Activated gamma-delta T cell (primary cell): ENCODE measurements at regions not wholly inside any gene's neighbourhood (a gene's known extent, or its start where the extent isn't known, plus 50 kb on each side); places are given as distances from the start of the nearest gene placed in this dataset.

Source experiments
- DNase-seq: peaks from one replicate; lab custom pipeline; 2025; lab: John Stamatoyannopoulos, UW

DNA sequence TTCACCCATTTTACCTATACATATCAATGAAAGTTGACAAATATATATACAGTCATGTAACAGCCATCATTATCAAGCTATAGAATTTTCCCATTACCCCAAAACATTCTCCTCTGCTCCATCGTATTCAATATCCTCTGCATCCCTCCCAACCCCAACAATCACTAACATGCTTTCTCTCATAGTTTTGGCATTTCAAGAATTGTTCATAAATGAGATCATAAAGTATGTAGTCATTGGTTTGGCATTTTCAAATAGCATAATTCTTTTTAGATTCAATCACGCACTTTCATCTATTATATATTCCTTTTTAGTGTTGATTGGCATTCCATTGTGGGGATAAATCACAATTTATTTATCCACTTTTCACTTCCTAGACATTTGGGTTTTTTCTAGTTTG is 866.0 kb upstream of the TMEM132C start:
- DNase-seq = no peak

DNA sequence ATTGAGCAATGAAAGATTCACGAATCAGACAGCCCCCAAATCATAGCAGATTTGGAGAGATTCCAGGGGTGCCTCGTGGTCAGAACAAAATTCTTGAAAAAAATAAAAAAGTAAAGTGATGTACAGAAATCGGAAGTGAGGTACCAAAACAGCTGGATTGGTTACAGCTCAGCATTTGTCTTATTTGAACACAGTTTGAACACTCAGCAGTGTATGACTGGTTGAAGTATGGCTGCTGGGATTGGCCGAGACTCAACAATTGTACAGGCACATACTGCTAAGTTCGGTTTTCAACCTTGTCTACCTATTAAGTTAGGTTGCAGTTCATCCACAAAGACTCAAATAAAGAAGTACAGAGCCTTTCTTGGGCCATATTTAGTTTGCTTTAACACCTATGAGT is 865.4 kb upstream of the TMEM132C start:
- no peak for DNase-seq

DNA sequence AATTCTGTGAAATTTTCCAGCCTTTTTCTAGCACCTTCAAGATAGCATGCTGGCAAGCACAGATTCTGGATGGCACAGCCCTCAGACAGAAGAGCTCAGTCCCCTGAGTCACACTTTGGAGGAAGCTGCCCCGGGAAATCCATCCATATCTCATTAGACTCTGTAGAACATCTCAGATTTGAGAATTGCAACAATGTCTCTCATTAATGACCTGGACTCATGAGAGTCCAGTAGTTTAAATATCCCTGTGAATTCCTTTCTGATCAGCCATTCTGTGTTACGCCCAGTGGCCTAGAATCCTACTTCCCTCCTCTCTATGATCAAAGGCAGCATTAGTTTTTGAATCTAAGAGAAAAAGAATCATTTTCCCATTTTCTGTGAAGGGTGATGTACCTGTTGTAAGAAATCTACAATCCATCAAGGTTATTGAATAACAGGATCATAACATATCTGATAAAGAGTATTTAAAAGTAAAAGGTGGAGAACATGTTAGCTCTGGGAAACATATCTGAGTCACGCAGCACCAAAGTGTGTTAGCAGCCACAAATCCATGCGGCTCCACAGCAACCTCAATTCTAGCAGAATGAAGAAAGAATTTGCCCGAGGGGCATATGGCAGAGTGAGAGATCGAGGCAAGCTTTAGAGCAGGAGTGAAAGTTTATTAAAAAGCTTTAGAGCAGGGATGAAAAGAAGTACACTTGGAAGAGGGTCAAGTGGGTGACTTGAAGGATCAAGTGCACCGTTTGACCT is 855.6 kb upstream of the TMEM132C start:
- no peak for DNase-seq

DNA sequence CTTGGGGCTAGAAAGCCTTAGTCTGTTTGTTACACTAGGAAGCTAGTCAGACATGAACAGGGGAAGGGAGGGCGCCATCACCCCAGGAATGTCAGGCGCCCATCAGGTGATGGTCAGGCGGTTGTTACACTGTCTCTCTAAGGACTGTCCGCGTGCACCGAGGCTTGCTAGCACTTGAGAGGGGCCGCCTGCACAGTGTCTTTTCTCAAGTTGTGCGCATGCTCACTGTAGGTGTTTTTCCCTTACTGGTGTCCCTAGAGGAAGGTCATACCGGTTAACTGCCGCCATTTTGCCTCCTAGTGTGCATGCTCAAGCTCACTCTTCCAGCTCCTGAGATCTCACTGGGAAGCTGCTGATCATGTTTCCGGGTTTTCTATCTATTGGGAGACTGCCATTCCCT is 855.0 kb upstream of the TMEM132C start:
- DNase-seq = no peak

DNA sequence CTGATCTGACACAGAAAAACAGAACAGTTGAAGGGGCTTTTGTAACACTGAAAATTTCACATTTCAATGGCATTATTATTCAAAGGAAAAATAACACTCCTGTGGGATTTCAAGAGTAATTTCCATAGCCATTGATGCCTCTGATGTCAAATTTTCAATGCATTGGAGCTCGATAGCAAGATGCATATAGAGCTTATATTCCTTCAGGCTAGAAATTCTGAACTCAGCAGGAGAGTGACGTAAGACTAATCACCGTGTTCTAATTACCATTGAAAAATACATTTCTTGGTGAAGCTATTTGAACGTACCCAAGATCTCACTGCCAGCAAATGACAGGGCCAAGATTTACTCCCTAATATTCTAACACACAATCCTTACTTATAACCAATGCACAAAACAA is 854.1 kb upstream of the TMEM132C start:
- DNase-seq = no peak

DNA sequence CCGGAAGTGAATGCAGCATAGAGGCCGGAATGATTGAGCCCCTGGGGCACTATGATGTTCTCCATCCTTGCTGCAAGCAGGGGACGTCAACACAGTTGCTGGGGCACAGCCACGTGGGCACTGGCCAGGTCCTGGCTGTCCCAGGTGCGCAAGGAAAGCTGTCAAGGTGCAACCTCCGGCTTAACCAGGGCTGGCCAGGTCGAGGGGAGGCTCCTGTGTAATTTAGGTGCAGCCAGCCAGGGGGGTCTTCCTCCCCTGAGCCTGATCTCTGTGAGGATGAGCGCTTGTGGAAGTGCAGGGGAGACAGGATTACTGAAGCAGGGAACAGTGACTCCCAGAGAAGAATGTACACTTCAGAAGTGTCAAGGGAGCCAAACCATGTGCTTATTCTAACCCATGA is 852.8 kb upstream of the TMEM132C start:
- DNase-seq = no peak

DNA sequence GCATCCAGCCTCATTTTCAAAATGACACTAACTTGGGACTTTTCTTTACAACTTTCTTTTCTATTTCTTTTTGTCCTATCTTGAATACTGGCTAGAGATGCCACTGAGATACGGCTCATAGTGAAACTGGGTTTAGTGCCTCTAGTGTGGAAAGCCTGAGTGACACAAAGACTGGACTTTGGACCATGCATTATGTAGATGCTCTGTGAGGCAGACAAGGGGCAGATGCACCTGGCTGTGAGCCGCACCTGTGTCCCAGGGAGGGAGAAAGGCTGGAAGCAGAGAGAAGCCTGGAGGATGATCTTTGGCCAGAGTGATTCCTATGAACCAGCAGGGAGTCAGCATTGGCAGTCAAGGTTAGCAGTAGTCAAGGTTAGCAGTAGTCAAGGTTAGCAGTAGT is 852.3 kb upstream of the TMEM132C start:
- DNase-seq = no peak

DNA sequence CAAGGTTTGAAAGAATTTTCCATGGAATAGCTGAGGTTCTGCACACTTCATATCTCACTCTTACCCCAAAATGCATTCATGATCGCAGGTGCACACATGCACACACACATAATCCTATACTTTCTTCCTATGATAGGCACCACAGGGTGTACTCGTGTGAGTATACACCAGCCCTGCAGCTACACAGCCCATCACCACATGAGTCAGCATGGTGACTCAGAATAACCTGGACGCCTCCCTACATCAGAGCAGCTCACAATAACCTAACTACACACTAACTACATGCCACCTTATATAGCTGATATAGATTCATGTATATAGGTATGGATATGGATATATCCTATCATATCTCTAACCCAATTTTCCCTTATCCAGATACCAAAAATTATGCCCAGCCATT is 850.2 kb upstream of the TMEM132C start:
- no peak for DNase-seq

DNA sequence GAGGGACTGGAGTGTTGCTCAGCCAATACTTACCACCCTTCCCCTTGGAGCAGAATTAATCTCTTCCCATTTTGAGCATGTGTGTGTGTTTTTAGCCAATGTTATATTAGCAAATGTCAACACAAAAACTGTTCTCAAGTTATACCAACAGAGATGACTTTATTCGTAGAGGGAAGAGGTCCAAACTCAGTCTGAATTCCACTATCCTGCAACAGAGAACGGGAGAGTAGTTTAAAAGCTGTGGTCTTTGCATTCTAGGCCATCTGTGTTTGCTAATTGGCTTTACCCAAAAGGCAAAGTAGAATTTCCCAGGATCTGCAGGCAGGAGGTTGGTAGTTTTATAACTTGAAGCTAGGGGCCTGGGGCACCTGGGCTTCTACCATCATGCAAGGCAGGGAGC is 847.9 kb upstream of the TMEM132C start:
- no peak for DNase-seq

DNA sequence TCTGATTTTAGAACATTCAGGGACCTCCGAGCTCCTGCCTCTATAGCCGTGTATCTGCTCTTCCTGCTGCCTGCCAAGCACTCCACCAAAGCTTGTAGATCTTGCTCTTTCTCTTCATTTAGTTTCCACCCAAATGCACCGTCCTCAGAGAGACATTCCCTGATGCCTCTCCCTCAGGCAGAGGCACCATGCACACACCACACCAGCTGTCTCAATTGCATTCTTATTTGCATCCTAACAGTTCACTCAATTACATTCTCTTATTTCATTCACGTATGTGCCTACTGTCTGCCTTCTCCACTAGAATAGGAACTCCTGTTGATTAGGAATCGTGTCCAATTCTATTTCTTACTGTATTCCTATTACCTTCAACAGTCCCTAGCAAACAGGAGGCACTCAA is 845.4 kb upstream of the TMEM132C start:
- DNase-seq = no peak

DNA sequence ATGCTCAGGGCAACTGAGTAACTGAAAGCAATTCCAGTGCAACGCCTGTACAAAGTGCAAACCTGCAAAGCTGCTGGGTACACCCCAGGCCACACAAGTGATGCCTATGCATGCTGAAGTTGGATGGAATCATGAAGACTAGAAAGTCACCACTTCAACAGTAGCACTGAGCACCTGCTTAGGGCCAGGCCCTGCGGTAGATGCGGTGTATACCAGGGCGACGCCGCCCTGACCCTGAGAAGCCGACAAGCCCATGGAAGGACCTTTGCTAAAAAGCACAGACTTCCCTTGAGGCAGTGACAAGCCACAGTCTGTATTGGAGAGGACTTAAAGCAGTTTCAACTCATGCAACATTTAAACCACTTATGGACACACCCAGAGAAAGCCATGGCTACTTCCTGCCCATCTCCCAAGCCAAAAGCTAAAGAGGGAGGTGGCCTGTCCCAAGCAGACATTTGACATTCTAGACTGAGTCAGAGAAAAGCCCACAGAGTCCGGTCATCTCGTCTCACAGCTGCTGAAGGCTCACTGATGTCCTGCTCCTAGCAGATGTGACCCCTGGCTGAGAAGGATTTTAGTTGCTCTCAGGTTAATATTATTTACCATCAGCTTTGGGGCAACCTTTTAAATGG is 843.9 kb upstream of the TMEM132C start:
- DNase-seq = no peak

DNA sequence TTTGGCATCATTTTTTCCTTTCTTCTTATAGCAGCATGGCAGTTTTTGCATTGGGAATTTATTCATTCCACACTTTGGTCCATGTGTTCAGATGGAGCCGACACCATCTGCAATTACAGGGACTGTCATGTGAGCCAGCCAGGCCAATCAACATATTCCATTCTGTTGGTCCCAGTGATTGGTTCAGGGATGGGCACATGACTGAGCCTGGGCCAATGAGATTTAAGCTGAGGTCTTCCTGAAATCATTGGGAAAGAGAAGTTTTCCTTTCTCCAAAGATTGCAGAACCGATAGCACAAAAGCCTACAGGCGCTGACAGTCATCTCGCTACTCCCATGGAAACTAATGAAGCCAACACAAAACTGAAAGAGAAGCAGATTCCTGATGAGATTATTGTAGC is 841.5 kb upstream of the TMEM132C start:
- no peak for DNase-seq

DNA sequence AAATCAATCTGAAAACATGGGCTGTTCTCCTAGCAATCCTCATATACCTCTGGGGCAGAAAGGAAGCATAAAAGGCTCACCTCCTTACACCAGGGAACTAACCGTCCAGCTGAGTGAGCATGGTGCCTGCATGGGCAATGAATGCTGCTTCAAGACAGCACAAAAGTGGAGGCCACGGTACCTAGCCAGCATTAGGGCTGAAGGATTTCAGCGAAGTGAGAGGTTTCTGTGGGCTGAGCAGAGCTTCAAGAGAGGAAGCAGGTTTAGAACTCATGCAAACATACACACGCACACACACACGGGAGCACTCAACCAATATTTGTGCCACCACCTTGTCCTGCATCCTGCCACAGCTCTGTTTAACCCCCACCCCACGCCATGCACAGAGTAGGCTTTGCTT is 838.5 kb upstream of the TMEM132C start:
- DNase-seq = no peak

DNA sequence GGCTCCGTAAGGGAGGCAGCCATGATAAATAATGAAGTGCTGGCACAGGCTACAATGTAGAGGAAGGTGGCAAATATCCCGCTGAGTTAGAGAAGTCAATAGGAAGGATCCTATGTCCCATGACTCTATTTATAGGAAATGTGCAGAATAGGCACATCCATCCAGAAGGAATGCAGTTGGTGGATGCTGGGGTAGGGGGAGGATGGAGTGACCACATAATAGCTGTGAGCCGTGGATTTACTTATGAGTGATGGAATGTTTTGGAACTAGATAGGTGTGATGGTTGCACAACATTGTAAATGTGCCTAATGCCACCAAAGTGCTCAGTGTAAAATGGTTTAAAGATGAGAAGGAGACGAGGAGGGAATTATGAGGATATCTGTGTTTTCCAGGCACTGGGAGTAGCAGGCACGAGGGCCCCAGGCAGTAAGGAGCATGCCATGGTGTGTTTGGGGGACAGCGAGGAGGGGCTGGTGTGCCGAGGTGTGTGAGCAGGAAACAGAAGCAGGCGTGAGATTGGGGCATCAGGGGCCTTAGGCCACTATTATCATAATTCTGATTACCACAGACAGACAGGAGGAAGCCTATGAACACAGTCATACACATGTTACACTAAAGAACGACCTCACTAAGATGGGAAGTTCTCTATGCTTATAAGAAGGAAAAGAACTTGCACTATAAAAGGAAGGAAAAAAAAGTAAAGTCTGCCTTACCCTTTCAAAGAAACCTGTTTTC is 837.3 kb upstream of the TMEM132C start:
- DNase-seq = no peak

DNA sequence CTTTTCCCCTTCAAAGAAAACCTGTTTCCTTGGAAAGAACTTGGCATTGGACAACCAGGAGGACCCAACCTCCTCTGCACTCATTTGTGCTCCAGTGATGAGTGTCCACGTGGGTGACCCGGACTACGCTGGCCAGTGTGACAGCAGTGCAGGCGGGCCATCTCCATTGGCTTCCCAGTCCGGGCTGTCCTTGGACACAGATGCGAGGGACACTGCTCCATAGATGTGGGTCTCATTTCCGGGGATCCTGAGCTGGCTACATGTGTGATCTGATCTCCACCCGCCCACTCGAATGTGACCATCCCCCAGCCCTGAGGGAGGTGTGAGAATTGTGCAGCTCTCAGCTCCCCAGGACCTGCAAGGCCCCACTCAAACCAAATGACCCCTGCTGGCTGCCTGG is 836.6 kb upstream of the TMEM132C start:
- DNase-seq = no peak

DNA sequence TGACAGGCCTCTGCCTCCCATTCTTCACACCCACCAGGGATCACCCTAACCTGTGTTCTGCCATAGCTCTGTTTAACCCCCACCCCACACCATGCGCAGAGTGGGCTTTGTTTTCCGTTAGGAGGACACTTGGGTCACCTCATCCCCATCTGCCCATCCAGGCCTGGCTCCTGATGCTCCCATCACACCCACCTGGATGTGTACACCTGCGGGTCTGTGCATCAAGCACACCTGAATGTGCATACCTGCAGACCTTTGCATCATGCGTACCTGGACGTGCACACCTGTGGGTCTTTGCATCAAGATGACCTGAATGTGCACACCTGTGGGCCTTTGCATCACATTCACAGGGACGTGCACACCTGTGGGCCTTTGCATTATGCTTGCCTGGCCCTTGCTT is 835.8 kb upstream of the TMEM132C start:
- no peak for DNase-seq

DNA sequence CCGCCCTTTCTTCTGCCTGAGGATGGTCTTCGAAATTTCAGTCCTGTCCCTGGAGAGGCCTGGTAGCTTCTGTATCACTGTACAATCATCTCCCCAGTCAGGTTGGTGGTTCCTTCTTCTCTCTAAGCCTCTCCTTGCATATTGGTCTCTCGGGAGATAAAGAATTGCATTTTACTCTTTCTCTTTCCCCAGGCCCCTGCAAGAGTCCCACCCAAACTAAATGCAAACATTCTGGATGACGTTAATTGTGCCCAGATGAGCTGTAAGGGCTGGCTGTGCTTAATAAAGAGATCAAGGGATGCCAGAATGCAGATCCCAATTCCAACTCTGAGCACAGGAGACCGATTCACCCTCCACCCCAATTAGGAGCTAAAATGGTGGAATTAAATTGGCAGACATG is 835.4 kb upstream of the TMEM132C start:
- no peak for DNase-seq

DNA sequence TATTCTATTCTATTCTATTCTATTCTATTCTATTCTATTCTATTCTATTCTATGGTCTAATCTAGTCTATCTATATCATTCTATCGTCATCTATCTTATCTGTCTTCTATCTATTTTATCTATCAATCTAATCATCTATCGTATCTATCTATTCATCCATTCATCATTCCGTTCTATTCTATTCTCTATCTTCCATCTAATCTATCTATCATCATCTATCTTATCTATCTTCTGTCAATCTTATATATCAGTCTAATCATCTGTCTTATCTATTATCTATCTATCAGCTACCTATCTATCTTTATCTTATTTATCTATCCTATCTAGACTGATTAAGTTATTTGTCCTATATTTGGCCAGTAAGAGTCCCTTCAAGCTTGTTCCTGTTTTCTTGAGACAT is 831.5 kb upstream of the TMEM132C start:
- no peak for DNase-seq

DNA sequence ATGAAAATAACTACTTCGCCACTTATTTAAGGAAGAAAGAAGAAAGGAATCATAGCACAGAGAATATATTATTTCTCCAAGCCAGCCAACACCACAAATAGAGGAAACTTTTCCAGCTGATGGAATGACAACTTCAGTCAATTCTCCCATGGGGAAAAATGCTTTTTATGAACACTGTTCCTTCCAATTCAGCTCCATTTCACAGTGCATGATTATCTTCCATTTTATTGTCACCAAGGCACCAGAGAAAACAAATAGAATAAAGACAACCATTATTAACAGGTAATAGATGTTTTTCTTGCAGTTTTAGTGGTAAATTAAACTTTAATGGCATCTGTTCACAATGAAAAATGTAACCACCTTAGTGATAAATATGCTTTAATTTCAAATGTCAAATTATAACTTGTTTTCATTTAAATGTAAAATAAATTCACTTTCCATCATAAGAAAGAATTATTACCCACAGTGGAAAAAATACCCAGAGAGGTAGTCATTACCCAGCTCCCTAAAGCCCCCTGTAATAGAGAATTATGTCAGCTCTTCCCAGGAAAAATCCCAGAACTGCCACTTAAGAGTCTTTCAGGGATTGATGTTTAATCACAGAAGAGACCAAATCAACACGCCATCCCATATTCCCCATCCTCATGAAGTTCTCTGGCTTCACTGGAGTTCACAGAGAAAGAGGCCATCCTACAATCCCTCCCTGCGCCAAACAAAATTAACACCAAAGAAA is 828.3 kb upstream of the TMEM132C start:
- no peak for DNase-seq

DNA sequence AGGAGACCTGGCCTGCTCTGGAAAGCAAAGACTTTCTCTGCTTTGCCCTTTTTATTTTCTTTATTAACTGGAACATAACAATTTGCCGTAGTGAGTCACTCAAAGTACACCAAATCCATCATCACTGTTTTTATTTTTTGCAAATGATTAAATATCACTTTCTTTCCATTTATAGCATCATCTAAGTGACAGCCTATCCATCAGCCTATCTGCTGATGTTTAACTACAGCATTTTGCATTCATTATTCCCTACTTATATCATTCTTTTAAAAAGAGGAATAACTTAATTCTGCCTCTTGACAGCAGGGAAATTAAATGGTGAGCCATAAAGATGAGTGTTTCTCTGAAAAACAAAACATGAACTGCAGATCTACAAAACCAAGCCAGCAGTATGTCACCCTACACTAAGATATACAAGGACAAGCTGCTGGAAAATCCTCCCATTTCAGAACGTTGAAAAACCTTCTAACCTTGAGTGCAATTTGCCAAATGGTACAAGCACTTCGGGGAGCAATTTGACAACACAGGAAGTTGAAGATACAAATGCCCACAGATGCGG is 821.3 kb upstream of the TMEM132C start:
- no peak for DNase-seq

DNA sequence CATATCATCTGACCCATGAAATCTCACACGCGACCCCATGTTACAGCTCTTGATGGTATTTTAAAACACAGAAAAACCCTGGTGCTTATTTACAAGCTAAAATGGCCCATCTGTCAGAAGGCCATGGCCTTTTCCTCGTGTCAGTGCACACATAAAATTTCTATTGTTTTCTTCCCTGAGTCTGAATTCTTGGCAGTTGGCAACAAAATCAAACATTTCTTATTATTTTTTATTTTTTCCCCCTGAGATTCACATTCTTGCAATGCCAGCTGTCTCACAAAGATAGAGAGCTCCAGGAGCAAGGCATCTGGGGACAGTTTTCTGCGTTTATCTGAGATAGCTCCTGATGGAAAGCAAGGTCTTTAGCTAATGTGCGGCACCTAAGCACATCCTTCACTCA is 818.1 kb upstream of the TMEM132C start:
- DNase-seq = no peak

DNA sequence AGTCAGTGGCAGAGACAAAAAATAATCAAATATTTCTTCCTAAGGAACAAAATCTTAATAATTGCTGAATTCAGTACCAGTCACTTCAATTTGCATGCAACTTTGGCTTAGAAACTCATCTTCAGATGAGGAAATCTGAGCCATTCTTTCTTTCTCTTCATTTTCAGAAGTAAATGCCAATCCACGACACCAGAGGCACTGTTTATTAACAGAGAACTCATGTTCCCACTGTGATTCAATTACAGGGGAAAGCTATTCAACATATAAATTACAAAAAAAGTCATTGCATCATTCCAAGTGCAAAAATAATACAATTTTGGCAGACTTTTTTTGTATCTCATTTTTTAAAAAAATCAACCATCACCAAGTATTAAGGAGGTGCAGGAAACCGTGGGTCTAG is 816.1 kb upstream of the TMEM132C start:
- no peak for DNase-seq
